Fibroblast of lung (primary cell): ENCODE measurements at regions not wholly inside any gene's neighbourhood (a gene's known extent, or its start where the extent isn't known, plus 50 kb on each side); places are given as distances from the start of the nearest gene placed in this dataset.
A peak's percentile ranks its signal among the peaks of the same experiment; 100 is the strongest.

Source experiments
- DNase-seq, 2 donors: peaks; one replicate each; pipeline versions ENCODE4 v3.0.0 to v3.0.0-alpha.2; 2010; ENCODE audit warnings: low read depth in 2 of 2
- H2AFZ ChIP-seq: 2 replicates; pipeline ENCODE4 v1.5.1; 2012; ENCODE audit warnings: low read length, control low read depth, inconsistent platforms
- H3K27ac ChIP-seq: 2 replicates; pipeline ENCODE4 v1.5.1; 2011; ENCODE audit warnings: low read length, control low read depth; ENCODE audit not compliant: insufficient read depth
- H3K27me3 ChIP-seq: 2 replicates; pipeline ENCODE4 v1.5.1; 2011; ENCODE audit warnings: mild to moderate bottlenecking, low read length; ENCODE audit not compliant: control insufficient read depth, insufficient read depth
- H3K36me3 ChIP-seq: 2 replicates; pipeline ENCODE4 v1.5.1; 2011; ENCODE audit warnings: low read length; ENCODE audit not compliant: control insufficient read depth, insufficient read depth
- H3K4me1 ChIP-seq: 2 replicates; pipeline ENCODE4 v1.5.1; 2011; ENCODE audit warnings: low read length; ENCODE audit not compliant: control insufficient read depth, insufficient read depth; ENCODE audit errors: extremely low read depth
- H3K4me2 ChIP-seq: 2 replicates; pipeline ENCODE4 v1.5.1; 2011; ENCODE audit warnings: low read length, control low read depth; ENCODE audit not compliant: insufficient read depth; ENCODE audit errors: extremely low read depth
- H3K4me3 ChIP-seq, 4 experiments: fragments of 200-600 bp in 1 of 4; sonication (generic) in 1 of 4; replicated peaks in 1 of 4; 2 replicates each; pipeline ENCODE4 v1.5.1; 2011 to 2016; ENCODE audit warnings: low read length in 4 of 4, low read depth in 3 of 4, mild to moderate bottlenecking in 3 of 4, control low read depth in 2 of 4, inconsistent platforms in 1 of 4, mixed read lengths in 1 of 4; ENCODE audit not compliant: insufficient read depth in 1 of 4; ENCODE audit errors: control extremely low read depth in 1 of 4
- H3K79me2 ChIP-seq: 2 replicates; pipeline ENCODE4 v1.5.1; 2012; ENCODE audit warnings: mild to moderate bottlenecking, low read length, inconsistent platforms; ENCODE audit not compliant: control insufficient read depth, insufficient read depth
- H3K9ac ChIP-seq: 2 replicates; pipeline ENCODE4 v1.5.1; 2011; ENCODE audit warnings: mild to moderate bottlenecking, low read length, control low read depth; ENCODE audit not compliant: insufficient read depth
- H3K9me3 ChIP-seq: 2 replicates; pipeline ENCODE4 v1.5.1; 2012; ENCODE audit warnings: low read depth, low read length; ENCODE audit not compliant: control insufficient read depth, insufficient read depth
- H4K20me1 ChIP-seq: 2 replicates; pipeline ENCODE4 v1.5.1; 2011; ENCODE audit warnings: low read length; ENCODE audit not compliant: control insufficient read depth, insufficient read depth; ENCODE audit errors: extremely low read depth
- EZH2 ChIP-seq: IDR thresholded peaks from 2 replicates; pipeline ENCODE4 v1.5.1; 2012; ENCODE audit warnings: low read length, control low read depth, mild to moderate bottlenecking; ENCODE audit errors: missing control alignments
- TF ChIP-seq, protein P1 (sequence below), 2 donors: IDR thresholded peaks in 1 of 2; conservative IDR thresholded peaks in 1 of 2; 1 replicate in 1 of 2; 2 replicates in 1 of 2; pipeline ENCODE4 v1.5.1; 2011 to 2012; ENCODE audit warnings: low read length in 2 of 2, control low read depth in 1 of 2, inconsistent platforms in 1 of 2, low read depth in 1 of 2, mild to moderate bottlenecking in 1 of 2

DNA sequence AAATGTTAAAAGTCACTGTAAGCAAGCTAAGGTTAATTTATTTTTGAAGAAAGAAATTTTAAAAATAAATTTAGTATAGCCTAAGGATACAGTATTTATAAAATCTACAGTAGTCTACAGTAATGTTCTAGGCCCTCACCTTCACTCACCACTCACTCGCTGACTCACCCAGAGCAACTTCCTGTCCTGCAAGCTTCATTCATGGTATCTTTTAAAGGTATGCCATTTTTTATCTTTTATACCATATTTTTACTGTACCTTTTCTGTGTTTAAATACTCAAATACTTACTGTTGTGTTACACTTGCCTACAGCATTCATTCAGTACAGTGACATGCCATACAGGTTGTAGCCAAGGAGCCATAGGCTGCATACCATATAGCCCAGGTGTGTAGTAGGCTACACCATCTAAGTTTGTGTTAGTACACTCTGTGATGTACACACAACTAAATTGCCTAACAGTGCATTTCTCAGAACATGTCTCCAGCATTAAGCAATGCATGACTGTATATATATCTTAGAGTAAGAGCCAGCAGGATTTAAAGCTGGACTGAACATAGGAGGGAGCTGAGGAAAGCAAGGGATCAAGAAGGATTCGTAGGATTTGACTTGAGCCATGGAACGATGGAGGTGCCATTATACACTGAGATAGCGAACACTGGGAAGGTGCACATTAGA, 83.1 kb upstream of the KLF7 start:
- Histone ChIP-seq H2AFZ (no peak overlapping the region), H3K27me3 (no peaks in the 10 kb centered on the region), H3K9ac (no peak overlapping the region), H3K27ac (no peak overlapping the region), H3K4me1 (peaks cover 15% of the 10 kb centered on the region), H3K9me3 (no peaks in the 10 kb centered on the region), H3K79me2 (no peaks in the 10 kb centered on the region), H4K20me1 (no peaks in the 10 kb centered on the region), H3K4me2 (no peak overlapping the region), H3K4me3 (no peak overlapping the region), H3K36me3 (no peaks in the 10 kb centered on the region)
- TF ChIP-seq, protein P1, sequence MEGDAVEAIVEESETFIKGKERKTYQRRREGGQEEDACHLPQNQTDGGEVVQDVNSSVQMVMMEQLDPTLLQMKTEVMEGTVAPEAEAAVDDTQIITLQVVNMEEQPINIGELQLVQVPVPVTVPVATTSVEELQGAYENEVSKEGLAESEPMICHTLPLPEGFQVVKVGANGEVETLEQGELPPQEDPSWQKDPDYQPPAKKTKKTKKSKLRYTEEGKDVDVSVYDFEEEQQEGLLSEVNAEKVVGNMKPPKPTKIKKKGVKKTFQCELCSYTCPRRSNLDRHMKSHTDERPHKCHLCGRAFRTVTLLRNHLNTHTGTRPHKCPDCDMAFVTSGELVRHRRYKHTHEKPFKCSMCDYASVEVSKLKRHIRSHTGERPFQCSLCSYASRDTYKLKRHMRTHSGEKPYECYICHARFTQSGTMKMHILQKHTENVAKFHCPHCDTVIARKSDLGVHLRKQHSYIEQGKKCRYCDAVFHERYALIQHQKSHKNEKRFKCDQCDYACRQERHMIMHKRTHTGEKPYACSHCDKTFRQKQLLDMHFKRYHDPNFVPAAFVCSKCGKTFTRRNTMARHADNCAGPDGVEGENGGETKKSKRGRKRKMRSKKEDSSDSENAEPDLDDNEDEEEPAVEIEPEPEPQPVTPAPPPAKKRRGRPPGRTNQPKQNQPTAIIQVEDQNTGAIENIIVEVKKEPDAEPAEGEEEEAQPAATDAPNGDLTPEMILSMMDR (conservative IDR thresholded peaks at IDR 0.05 in 1 of 2, IDR thresholded peaks at IDR 0.05 in 1 of 2; ENCODE audit: low read depth in 1 of 2, low read length in 2 of 2) = no peak
- peak; percentile 50 to 52 for DNase-seq

DNA sequence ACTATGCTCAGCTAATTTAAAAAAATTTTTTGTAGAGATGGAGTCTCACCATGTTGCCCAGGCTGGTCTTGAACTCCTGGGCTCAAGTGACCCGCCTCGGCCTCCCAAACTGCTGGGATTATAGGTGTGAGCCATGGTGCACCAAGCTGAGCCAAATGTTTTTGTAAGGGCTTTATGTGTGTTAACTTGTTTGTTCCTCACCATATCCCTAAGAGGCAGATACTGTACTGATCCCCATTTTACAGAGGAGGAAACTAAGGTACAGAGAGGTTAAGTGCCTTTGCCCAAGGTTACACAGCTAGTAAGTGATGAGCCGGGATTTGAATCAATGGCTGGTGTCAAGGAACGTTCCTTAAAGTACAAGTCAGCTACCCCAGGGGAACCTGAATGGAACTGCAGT, 85.3 kb upstream of the KLF7 start:
- no peak overlapping the region for H3K4me2 ChIP-seq

DNA sequence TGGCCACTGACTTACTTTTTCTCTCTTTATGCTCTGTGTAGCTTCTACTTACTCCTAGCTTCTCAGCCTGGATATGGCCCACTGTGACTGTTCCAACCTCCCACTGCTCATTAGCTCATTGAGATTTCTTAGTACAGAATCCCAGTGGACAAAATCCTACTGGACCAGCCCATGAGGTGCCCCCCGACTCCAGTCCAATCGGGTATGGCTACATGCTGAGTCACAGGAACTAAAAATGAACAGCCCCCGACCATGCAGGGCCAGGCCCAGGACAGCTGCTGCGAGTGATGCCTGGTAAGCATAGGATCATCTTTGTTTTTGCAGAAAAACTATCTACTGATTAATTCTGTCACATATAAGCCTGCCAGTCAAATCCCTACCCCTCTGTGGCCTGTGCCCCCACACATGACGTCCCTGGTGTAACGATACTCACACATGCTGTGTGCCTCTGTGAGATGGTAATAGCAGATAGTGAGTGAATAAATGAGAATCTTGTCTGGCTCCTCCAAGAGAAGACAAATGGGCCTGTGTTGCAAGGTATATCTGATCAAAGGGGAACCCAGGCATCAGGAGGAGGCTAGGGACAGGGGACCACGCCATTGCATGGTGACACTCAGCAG, 85.9 kb upstream of the KLF7 start:
- H3K9me3 ChIP-seq = no peaks in the 10 kb centered on the region
- no peak overlapping the region for H3K9ac ChIP-seq
- DNase-seq = peak in 1 of 2 donors; percentile 58
- no peak overlapping the region for H3K4me3 ChIP-seq
- no peak overlapping the region for H3K27ac ChIP-seq
- no peak for TF ChIP-seq EZH2
- TF ChIP-seq, protein P1 (conservative IDR thresholded peaks at IDR 0.05 in 1 of 2, IDR thresholded peaks at IDR 0.05 in 1 of 2; ENCODE audit: low read depth in 1 of 2, low read length in 2 of 2) = no peak
- no peak overlapping the region for H2AFZ ChIP-seq
- peaks cover 39% of the 10 kb centered on the region for H3K4me1 ChIP-seq
- no peak overlapping the region for H3K4me2 ChIP-seq
- H3K27me3 ChIP-seq = no peaks in the 10 kb centered on the region
- H3K79me2 ChIP-seq = no peaks in the 10 kb centered on the region
- no peaks in the 10 kb centered on the region for H4K20me1 ChIP-seq
- no peaks in the 10 kb centered on the region for H3K36me3 ChIP-seq

More for the DNA sequence above, 85.3 kb upstream of the KLF7 start:
- H4K20me1 ChIP-seq = no peaks in the 10 kb centered on the region
- no peak overlapping the region for H3K9ac ChIP-seq
- TF ChIP-seq, protein P1 (conservative IDR thresholded peaks at IDR 0.05 in 1 of 2, IDR thresholded peaks at IDR 0.05 in 1 of 2; ENCODE audit: low read depth in 1 of 2, low read length in 2 of 2) = no peak
- TF ChIP-seq EZH2 = no peak
- no peaks in the 10 kb centered on the region for H3K9me3 ChIP-seq
- no peak for DNase-seq
- no peak overlapping the region for H2AFZ ChIP-seq
- peaks cover 33% of the 10 kb centered on the region for H3K4me1 ChIP-seq
- no peak overlapping the region for H3K4me3 ChIP-seq
- no peaks in the 10 kb centered on the region for H3K27me3 ChIP-seq
- no peaks in the 10 kb centered on the region for H3K79me2 ChIP-seq
- H3K36me3 ChIP-seq = no peaks in the 10 kb centered on the region
- H3K27ac ChIP-seq = no peak overlapping the region
